Activated effector memory CD4-positive, alpha-beta T cell treated with anti-CD3 and anti-CD28 coated beads, Interleukin-2, amount 50 U/mL, for 16 hours (primary cell): ENCODE measurements at regions not wholly inside any gene's neighbourhood (a gene's known extent, or its start where the extent isn't known, plus 50 kb on each side); places are given as distances from the start of the nearest gene placed in this dataset.
"Not testable (repeated sequence)": the region's sequence is repeated elsewhere in the genome, so short reads cannot be mapped to it uniquely, and the experiment has no call there.

Experiments
- DNase-seq: peaks from one replicate; pipeline ENCODE4 v3.0.0-alpha.2; 2020

- not testable (repeated sequence) for DNase-seq
These were observed 415.5 kb downstream of the FOXD4L4 start for GRCh38 chr9:66152406-66152805.

- peak; percentile 73 for DNase-seq
These were observed 416.2 kb downstream of the FOXD4L4 start for GRCh38 chr9:66153021-66153725.

- DNase-seq: peak; percentile 61
These were observed 417.2 kb downstream of the FOXD4L4 start for GRCh38 chr9:66153971-66154691.

- DNase-seq: not testable (repeated sequence)
These were observed 445.4 kb downstream of the FOXD4L4 start for GRCh38 chr9:66182316-66182715.

GRCh38 chr9:66183648-66184047 lies 446.7 kb downstream of the FOXD4L4 start:
- not testable (repeated sequence) for DNase-seq

- not testable (repeated sequence) for DNase-seq
These were observed 460.3 kb downstream of the FOXD4L4 start for GRCh38 chr9:66197199-66197598.

DNA sequence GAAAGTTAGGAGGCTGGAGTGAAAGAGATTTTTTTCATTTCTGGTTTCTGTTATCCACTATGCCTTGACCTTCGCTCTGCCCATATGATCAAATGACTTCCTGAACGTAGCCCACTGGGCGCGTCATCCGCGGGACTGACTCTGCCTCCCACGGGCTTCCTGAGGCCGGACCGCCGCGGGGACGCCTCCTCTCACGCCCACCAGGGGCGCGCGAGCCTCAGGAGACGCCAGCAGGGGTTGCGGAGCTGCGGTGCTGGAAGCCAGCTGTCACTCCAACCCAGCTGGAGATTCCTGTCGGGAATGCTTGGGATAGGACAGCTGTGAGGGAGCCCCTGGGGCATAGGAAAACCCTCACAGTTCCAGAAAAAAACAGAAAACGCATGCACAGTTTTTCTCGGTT lies 461.5 kb downstream of the FOXD4L4 start:
- not testable (repeated sequence) for DNase-seq

DNA sequence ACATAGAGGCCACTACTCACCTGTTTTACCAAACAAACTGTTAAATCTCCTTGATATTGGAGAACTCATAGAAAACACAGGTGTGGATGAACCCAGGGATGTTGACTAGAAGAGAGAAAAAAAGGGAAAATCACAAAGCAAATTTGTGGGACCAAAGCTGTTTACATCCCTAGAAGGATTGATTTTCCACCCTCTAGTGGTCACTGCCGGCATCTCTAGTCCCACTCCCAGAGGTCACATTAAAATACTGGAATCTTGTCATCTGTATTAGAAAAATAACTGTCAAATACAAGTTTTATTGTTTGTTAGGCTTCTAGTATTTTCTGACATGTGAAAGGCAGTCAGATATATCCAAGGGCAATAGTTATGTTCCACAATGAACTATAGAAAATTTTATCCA lies 469.7 kb downstream of the FOXD4L4 start:
- not testable (repeated sequence) for DNase-seq

GRCh38 chr9:66207914-66208313 lies 471.0 kb downstream of the FOXD4L4 start:
- DNase-seq: not testable (repeated sequence)

DNA sequence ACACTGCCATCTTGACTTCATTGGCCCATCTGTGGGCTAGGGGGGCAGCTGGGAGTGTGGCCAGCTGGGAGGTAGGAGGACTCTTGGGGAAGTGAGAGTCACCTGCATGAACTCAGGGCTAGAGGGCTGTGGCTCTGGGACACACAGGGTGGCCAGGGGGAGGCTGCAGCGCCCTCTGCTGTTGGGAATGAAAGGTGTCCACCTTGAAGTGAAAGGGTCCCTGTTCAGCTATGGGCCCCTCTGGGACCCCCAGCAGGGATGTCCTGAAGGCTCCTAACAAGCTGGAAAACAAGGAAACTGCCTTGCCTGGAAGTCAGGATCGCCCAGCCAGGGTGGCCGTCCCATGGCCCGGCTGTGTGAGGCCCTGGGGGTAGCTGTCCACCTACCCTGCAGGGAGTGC lies 507.8 kb downstream of the FOXD4L4 start:
- not testable (repeated sequence) for DNase-seq

GRCh38 chr9:66245481-66245880 lies 508.5 kb downstream of the FOXD4L4 start:
- not testable (repeated sequence) for DNase-seq

DNA sequence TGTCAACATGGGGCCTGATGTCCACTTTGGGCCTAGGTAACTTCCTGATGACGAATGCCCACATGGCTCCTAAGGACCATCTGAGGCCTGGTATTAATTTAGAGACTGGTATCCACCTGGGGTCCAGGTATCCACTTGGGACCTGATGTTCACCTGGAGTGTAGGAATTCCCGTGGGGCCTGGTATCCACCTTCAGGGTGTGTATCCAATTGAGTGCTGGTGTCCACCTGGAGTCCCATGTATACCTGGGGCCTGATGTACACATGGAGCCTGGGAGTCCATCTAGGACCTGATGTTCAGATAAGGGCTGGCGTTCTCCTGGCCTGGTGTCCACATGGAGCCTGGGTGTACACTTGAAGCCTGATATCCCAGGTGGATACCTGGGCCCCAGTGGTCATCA lies 520.6 kb downstream of the FOXD4L4 start:
- DNase-seq: not testable (repeated sequence)

GRCh38 chr9:66261576-66261975 lies 524.6 kb downstream of the FOXD4L4 start:
- not testable (repeated sequence) for DNase-seq

DNA sequence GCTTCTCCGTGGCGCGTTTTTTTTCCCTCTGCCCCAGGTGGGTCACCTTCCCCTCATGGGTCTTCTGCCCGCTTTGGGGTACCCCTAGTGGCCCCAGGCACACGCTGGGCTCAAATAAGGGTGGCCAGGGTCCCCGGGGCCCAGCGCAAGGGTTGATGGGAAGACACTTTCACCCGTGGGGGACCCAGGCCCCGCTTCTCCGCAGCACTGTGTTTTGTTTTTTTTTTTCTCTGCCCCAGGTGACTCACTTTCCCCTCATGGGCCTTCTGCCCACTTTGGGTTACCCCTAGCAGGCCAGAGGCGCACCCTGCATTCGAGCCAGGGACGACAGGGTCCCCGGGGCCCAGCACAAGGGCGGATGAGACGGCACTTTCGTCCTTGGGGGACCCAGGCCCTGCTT lies 526.7 kb downstream of the FOXD4L4 start:
- peak; percentile 49 for DNase-seq

DNA sequence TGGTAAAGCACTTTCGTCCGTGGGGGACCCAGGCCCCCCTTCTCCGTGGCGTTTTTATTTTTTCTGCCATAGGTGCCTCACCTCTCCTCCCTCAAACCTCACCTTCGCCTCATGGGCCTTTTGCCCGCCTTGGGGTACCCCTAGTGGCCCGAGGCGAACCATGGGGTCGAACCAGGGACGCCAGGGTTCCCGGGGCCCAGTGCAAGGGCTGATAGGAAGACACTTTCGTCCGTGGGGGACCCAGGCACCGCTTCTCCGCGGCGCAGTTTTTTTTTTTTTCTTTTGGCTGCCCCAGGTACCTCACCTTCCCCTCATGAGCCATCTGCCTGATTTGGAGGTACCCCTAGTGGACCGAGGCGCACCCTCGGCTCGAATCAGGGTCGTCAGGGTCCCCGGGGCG lies 527.8 kb downstream of the FOXD4L4 start:
- DNase-seq: peak; percentile 60

DNA sequence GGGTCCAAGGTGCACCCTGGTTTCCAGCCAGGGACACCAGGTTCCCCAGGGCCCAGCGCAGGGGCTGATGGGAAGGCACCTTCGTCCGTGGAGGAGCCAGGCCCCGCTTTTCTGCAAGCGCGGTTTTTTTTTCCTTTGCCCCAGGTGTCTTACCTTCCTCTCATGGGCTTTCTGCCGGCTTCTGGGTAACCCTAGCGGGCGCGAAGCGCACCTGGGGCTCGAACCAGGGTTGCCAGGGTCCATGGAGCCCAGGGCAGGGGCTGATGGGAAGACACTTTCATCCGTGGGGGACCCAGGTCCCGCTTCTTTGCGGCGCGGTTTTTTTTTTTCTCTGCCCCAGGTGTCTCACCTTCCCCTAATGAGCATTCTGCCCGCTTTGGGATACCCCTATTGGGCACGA lies 529.3 kb downstream of the FOXD4L4 start:
- DNase-seq: peak; percentile 68

GRCh38 chr9:66266856-66267430 lies 530.0 kb downstream of the FOXD4L4 start:
- peak; percentile 61 for DNase-seq

- DNase-seq: peak; percentile 78
These were observed 530.7 kb downstream of the FOXD4L4 start for GRCh38 chr9:66267684-66268083.

GRCh38 chr9:66269024-66269423 lies 532.1 kb downstream of the FOXD4L4 start:
- DNase-seq: peak; percentile 63

- DNase-seq: peak; percentile 89
These were observed 532.8 kb downstream of the FOXD4L4 start for GRCh38 chr9:66269783-66270182.

DNA sequence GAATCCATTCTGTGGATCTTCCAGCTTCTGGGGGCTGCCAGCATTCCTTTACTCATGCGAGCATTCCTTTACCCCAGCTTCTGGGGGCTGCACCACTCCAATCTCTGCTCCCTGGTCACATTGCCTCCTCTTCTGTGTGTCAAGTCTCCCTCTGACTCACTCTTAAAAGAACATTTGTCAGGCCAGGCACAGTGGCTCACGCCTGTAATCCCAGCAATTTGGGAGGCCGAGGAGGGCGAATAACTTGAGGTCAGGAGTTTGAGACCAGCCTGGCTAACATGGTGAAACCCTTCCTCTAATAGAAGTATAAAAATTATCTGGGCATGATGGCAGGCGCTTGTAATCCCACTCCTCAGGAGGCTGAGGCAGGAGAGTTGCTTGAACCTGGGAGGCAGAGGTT lies 541.9 kb downstream of the FOXD4L4 start:
- DNase-seq: not testable (repeated sequence)
